ENCODE measurements at regions not wholly inside any gene's neighbourhood (a gene's known extent, or its start where the extent isn't known, plus 50 kb on each side); places are given as distances from the start of the nearest gene placed in this dataset.

DNA sequence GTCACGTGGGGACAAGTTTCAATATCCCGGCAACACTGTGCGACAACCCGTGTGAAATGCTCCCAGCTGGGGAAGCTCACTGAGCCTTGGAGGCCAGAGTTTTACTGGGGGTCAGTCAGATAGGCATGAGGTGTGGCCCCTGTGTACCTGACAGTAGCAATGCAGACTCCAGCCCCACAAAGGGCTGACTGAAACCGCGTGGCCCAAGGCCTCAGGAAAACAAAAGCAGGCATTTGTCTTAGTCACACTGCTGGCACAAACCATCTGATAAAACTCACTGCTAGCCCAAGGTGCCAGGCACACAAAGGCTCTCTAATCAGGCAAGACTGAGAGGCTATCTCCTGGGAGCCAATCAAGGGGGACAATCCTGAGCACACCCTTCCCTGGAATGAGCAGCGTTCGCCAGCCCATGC, 786.6 kb upstream of the RAB6C start:
- dilution Hi-C loops (cut with MboI; ENCODE audit: extremely low pct_ligation_motif_present, low sequenced_read_pairs) (no loop called here), intact Hi-C loops (cut with micrococcal nuclease) (no loop called here)
- CTCF ChIA-PET = no interaction called here
- Histone ChIP-seq H3K27me3 (ENCODE audit: control insufficient read depth in 2 of 2, insufficient read depth in 2 of 2, low read length in 2 of 2) (no peaks in the 10 kb centered on the region), H3K4me1 (ENCODE audit: control insufficient read depth, extremely low read depth, insufficient read depth, low read length) (no peaks in the 10 kb centered on the region), H3K9me3 (replicated peaks; ENCODE audit: control insufficient read depth, insufficient read depth, low read length) (peaks cover 2% of the 10 kb centered on the region), H3K4me3 (replicated peaks in 1 of 3; ENCODE audit: insufficient read depth in 1 of 3, low read depth in 1 of 3, low read length in 3 of 3) (no peak overlapping the region), H3K27ac (ENCODE audit: insufficient read depth, low read depth, low read length) (no peak overlapping the region), H3K9ac (replicated peaks; ENCODE audit: extremely low read depth, insufficient read depth, low read length) (no peak overlapping the region), H3K79me2 (ENCODE audit: control insufficient read depth, insufficient read depth, low read length) (no peaks in the 10 kb centered on the region), H3K9me1 (replicated peaks; ENCODE audit: control insufficient read depth, extremely low read depth, insufficient read depth, low read length) (no peaks in the 10 kb centered on the region), H3K4me2 (ENCODE audit: insufficient read depth, low read length) (no peak overlapping the region), H4K20me1 (replicated peaks; ENCODE audit: control insufficient read depth, extremely low read depth, insufficient read depth, low read length) (no peaks in the 10 kb centered on the region), H2AFZ (ENCODE audit: low read depth, low read length) (no peak overlapping the region), H3K36me3 (ENCODE audit: control insufficient read depth in 2 of 2, extremely low read depth in 1 of 2, insufficient read depth in 2 of 2, low read length in 2 of 2) (no peaks in the 10 kb centered on the region)
- no peak for DNase-seq (ENCODE audit: low read depth, low spot score)
- FAIRE-seq = no peak
- POLR2A ChIA-PET = no interaction called here
- TF ChIP-seq FOS (IDR thresholded peaks at IDR 0.05; ENCODE audit: borderline replicate concordance, insufficient read depth, low read length) = no peak
- TF ChIP-seq MYC (IDR thresholded peaks at IDR 0.05; ENCODE audit: low read depth, low read length) = no peak
- TF ChIP-seq, protein P1, sequence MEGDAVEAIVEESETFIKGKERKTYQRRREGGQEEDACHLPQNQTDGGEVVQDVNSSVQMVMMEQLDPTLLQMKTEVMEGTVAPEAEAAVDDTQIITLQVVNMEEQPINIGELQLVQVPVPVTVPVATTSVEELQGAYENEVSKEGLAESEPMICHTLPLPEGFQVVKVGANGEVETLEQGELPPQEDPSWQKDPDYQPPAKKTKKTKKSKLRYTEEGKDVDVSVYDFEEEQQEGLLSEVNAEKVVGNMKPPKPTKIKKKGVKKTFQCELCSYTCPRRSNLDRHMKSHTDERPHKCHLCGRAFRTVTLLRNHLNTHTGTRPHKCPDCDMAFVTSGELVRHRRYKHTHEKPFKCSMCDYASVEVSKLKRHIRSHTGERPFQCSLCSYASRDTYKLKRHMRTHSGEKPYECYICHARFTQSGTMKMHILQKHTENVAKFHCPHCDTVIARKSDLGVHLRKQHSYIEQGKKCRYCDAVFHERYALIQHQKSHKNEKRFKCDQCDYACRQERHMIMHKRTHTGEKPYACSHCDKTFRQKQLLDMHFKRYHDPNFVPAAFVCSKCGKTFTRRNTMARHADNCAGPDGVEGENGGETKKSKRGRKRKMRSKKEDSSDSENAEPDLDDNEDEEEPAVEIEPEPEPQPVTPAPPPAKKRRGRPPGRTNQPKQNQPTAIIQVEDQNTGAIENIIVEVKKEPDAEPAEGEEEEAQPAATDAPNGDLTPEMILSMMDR (IDR thresholded peaks at IDR 0.05; ENCODE audit: extremely low read depth in 1 of 2, insufficient read depth in 1 of 2, low read depth in 1 of 2, low read length in 2 of 2) = no peak
- TF ChIP-seq GATA2 (IDR thresholded peaks at IDR 0.05; ENCODE audit: insufficient read depth, insufficient read length, low read depth, low read length) = no peak
- no peak for TF ChIP-seq EZH2 (IDR thresholded peaks at IDR 0.05; ENCODE audit: borderline replicate concordance, low read depth, low read length, severe bottlenecking)
- BruUV-seq (replicated peaks) = no TSS peak

DNA sequence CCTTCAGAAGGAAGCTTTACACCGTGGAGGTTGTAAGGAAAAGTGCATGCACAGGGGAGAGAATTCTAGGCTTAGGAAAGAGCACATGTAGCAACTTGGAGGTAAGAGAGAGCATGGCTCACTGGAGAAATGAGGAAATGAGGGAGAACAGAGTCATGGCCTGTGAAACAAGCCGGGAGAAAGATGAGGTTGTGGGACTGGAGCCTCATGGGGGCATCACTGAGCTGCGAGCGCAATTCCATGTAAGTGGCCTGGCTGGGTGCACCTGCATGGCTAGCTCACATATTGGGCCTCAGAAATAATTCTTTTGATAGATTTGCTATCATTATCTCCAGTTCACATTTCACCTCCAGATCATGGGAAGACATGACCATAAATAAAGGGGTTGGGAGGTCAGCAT, 785.5 kb upstream of the RAB6C start:
- Histone ChIP-seq H3K27me3 (ENCODE audit: control insufficient read depth in 2 of 2, insufficient read depth in 2 of 2, low read length in 2 of 2) (no peaks in the 10 kb centered on the region), H3K9me3 (replicated peaks; ENCODE audit: control insufficient read depth, insufficient read depth, low read length) (peaks cover 2% of the 10 kb centered on the region), H2AFZ (ENCODE audit: low read depth, low read length) (no peak overlapping the region), H3K9ac (replicated peaks; ENCODE audit: extremely low read depth, insufficient read depth, low read length) (no peak overlapping the region), H3K4me1 (ENCODE audit: control insufficient read depth, extremely low read depth, insufficient read depth, low read length) (no peaks in the 10 kb centered on the region), H3K36me3 (ENCODE audit: control insufficient read depth in 2 of 2, extremely low read depth in 1 of 2, insufficient read depth in 2 of 2, low read length in 2 of 2) (no peaks in the 10 kb centered on the region), H3K27ac (ENCODE audit: insufficient read depth, low read depth, low read length) (no peak overlapping the region), H3K79me2 (ENCODE audit: control insufficient read depth, insufficient read depth, low read length) (no peaks in the 10 kb centered on the region), H4K20me1 (replicated peaks; ENCODE audit: control insufficient read depth, extremely low read depth, insufficient read depth, low read length) (no peaks in the 10 kb centered on the region), H3K9me1 (replicated peaks; ENCODE audit: control insufficient read depth, extremely low read depth, insufficient read depth, low read length) (no peaks in the 10 kb centered on the region), H3K4me2 (ENCODE audit: insufficient read depth, low read length) (no peak overlapping the region), H3K4me3 (replicated peaks in 1 of 3; ENCODE audit: insufficient read depth in 1 of 3, low read depth in 1 of 3, low read length in 3 of 3) (no peak overlapping the region)
- dilution Hi-C loops (cut with MboI; ENCODE audit: extremely low pct_ligation_motif_present, low sequenced_read_pairs) (no loop called here), intact Hi-C loops (cut with micrococcal nuclease) (no loop called here)
- CTCF ChIA-PET = no interaction called here
- FAIRE-seq = no peak
- no peak for DNase-seq (ENCODE audit: low read depth, low spot score)
- POLR2A ChIA-PET = no interaction called here
- TF ChIP-seq GATA2 (IDR thresholded peaks at IDR 0.05; ENCODE audit: insufficient read depth, insufficient read length, low read depth, low read length) (no peak), FOS (IDR thresholded peaks at IDR 0.05; ENCODE audit: borderline replicate concordance, insufficient read depth, low read length) (no peak), POLR2AphosphoS5 (IDR thresholded peaks at IDR 0.05; ENCODE audit: insufficient read depth, low read depth, low read length) (no peak), MYC (IDR thresholded peaks at IDR 0.05; ENCODE audit: low read depth, low read length) (no peak), POLR2A (IDR thresholded peaks at IDR 0.05; ENCODE audit: low read depth, low read length) (no peak), JUN (IDR thresholded peaks at IDR 0.05; ENCODE audit: borderline replicate concordance, insufficient read depth, insufficient read length, low read depth) (no peak)
- TF ChIP-seq, protein P1 (IDR thresholded peaks at IDR 0.05; ENCODE audit: extremely low read depth in 1 of 2, insufficient read depth in 1 of 2, low read depth in 1 of 2, low read length in 2 of 2) = no peak
- BruUV-seq (replicated peaks) = no TSS peak
